GM21447 (cell line): ENCODE measurements at regions not wholly inside any gene's neighbourhood (a gene's known extent, or its start where the extent isn't known, plus 50 kb on each side); places are given as distances from the start of the nearest gene placed in this dataset.

ENCODE experiments used
- ATAC-seq: cut with Tn5 transposase; IDR thresholded peaks from one replicate; pipeline ENCODE4 v1.9.1; 2021; ENCODE audit not compliant: unreplicated experiment

GRCh38 chr6:77979204-77979603 lies 326.4 kb downstream of the MEI4 start:
- no peak for ATAC-seq

- peak; percentile 51 for ATAC-seq
Observed at GRCh38 chr6:77986380-77987034, 333.7 kb downstream of the MEI4 start.

GRCh38 chr6:77987035-77987384 lies 334.2 kb downstream of the MEI4 start:
- no peak for ATAC-seq

- no peak for ATAC-seq
Observed at GRCh38 chr6:78010130-78010529, 357.3 kb downstream of the MEI4 start.

GRCh38 chr6:78020586-78020985 lies 367.7 kb downstream of the MEI4 start:
- no peak for ATAC-seq

GRCh38 chr6:78025502-78025901 lies 372.7 kb downstream of the MEI4 start:
- no peak for ATAC-seq

GRCh38 chr6:78031228-78031627 lies 378.4 kb downstream of the MEI4 start:
- no peak for ATAC-seq

GRCh38 chr6:78059171-78059570 lies 406.3 kb downstream of the MEI4 start:
- ATAC-seq: no peak

- ATAC-seq: no peak
Observed at GRCh38 chr6:78062993-78063392, 410.2 kb downstream of the MEI4 start.

GRCh38 chr6:78076371-78076770 lies 423.5 kb downstream of the MEI4 start:
- no peak for ATAC-seq

- no peak for ATAC-seq
Observed at GRCh38 chr6:78089531-78089930, 436.7 kb downstream of the MEI4 start.

- no peak for ATAC-seq
Observed at GRCh38 chr6:78093906-78094305, 441.1 kb downstream of the MEI4 start.

GRCh38 chr6:78101387-78101786 lies 448.5 kb downstream of the MEI4 start:
- ATAC-seq: no peak

GRCh38 chr6:78110641-78111040 lies 457.8 kb downstream of the MEI4 start:
- ATAC-seq: no peak

- ATAC-seq: no peak
Observed at GRCh38 chr6:78117966-78118365, 465.1 kb downstream of the MEI4 start.

GRCh38 chr6:78131521-78131920 lies 478.7 kb downstream of the MEI4 start:
- ATAC-seq: no peak

GRCh38 chr6:78132671-78133410 lies 480.0 kb downstream of the MEI4 start:
- ATAC-seq: no peak

- no peak for ATAC-seq
Observed at GRCh38 chr6:78150425-78150824, 497.6 kb downstream of the MEI4 start.

GRCh38 chr6:78153976-78154375 lies 501.1 kb downstream of the MEI4 start:
- no peak for ATAC-seq

- no peak for ATAC-seq
Observed at GRCh38 chr6:78157606-78158005, 504.8 kb downstream of the MEI4 start.

GRCh38 chr6:78188891-78189290 lies 536.1 kb downstream of the MEI4 start:
- no peak for ATAC-seq

- no peak for ATAC-seq
Observed at GRCh38 chr6:78192057-78192456, 539.2 kb downstream of the MEI4 start.

GRCh38 chr6:78199044-78199443 lies 546.2 kb downstream of the MEI4 start:
- ATAC-seq: no peak
